ENCODE measurements at regions not wholly inside any gene's neighbourhood (a gene's known extent, or its start where the extent isn't known, plus 50 kb on each side); places are given as distances from the start of the nearest gene placed in this dataset.
"Not testable (repeated sequence)": the region's sequence is repeated elsewhere in the genome, so short reads cannot be mapped to it uniquely, and the experiment has no call there.

GRCh38 chr13:78540058-78540457, 63.3 kb downstream of the POU4F1 start:
- no peak for DNase-seq (ENCODE audit: low read depth in 2 of 2)

GRCh38 chr13:78526044-78526443, 77.3 kb downstream of the POU4F1 start:
- not testable (repeated sequence) for DNase-seq (ENCODE audit: low read depth in 2 of 2)

GRCh38 chr13:78524936-78525335, 78.4 kb downstream of the POU4F1 start:
- no peak for DNase-seq (ENCODE audit: low read depth in 2 of 2)

- no peak for DNase-seq (ENCODE audit: low read depth in 2 of 2)
Measured at GRCh38 chr13:78521091-78521490, 82.3 kb downstream of the POU4F1 start.

GRCh38 chr13:78520425-78520824, 82.9 kb downstream of the POU4F1 start:
- no peak for DNase-seq (ENCODE audit: low read depth in 2 of 2)

GRCh38 chr13:78518482-78518881, 84.9 kb downstream of the POU4F1 start:
- not testable (repeated sequence) for DNase-seq (ENCODE audit: low read depth in 2 of 2)

GRCh38 chr13:78499802-78500201, 103.5 kb downstream of the POU4F1 start:
- no peak for DNase-seq (ENCODE audit: low read depth in 2 of 2)

GRCh38 chr13:78497702-78498355, 105.5 kb downstream of the POU4F1 start:
- no peak for DNase-seq (ENCODE audit: low read depth in 2 of 2)

- no peak for DNase-seq (ENCODE audit: low read depth in 2 of 2)
Measured at GRCh38 chr13:78491978-78492377, 111.4 kb downstream of the POU4F1 start.

- DNase-seq (ENCODE audit: low read depth in 2 of 2), result not testable (repeated sequence)
Measured at GRCh38 chr13:78490225-78490624, 113.1 kb downstream of the POU4F1 start.

- no peak for DNase-seq (ENCODE audit: low read depth in 2 of 2)
Measured at GRCh38 chr13:78487707-78488106, 115.6 kb downstream of the POU4F1 start.

GRCh38 chr13:78485803-78486202, 117.5 kb downstream of the POU4F1 start:
- no peak for DNase-seq (ENCODE audit: low read depth in 2 of 2)

- no peak for DNase-seq (ENCODE audit: low read depth in 2 of 2)
Measured at GRCh38 chr13:78478183-78478582, 125.2 kb downstream of the POU4F1 start.

- DNase-seq (ENCODE audit: low read depth in 2 of 2), result no peak
Measured at GRCh38 chr13:78476910-78477309, 126.4 kb downstream of the POU4F1 start.

GRCh38 chr13:78468621-78469020, 134.7 kb downstream of the POU4F1 start:
- no peak for DNase-seq (ENCODE audit: low read depth in 2 of 2)

GRCh38 chr13:78465250-78465649, 138.1 kb downstream of the POU4F1 start:
- DNase-seq (ENCODE audit: low read depth in 2 of 2), result no peak

- no peak for DNase-seq (ENCODE audit: low read depth in 2 of 2)
Measured at GRCh38 chr13:78460176-78460575, 143.2 kb downstream of the POU4F1 start.

GRCh38 chr13:78443839-78444238, 159.5 kb downstream of the POU4F1 start:
- no peak for DNase-seq (ENCODE audit: low read depth in 2 of 2)

- DNase-seq (ENCODE audit: low read depth in 2 of 2), result no peak
Measured at GRCh38 chr13:78437781-78438180, 165.6 kb downstream of the POU4F1 start.

- no peak for DNase-seq (ENCODE audit: low read depth in 2 of 2)
Measured at GRCh38 chr13:78436311-78436710, 167.0 kb downstream of the POU4F1 start.

GRCh38 chr13:78431328-78431727, 172.0 kb downstream of the POU4F1 start:
- DNase-seq (ENCODE audit: low read depth in 2 of 2), result no peak

GRCh38 chr13:78430811-78431210, 172.5 kb downstream of the POU4F1 start:
- DNase-seq (ENCODE audit: low read depth in 2 of 2), result no peak

GRCh38 chr13:78430166-78430791, 173.1 kb downstream of the POU4F1 start:
- no peak for DNase-seq (ENCODE audit: low read depth in 2 of 2)

GRCh38 chr13:78428646-78429045, 174.7 kb downstream of the POU4F1 start:
- no peak for DNase-seq (ENCODE audit: low read depth in 2 of 2)
